H9 (cell line): ENCODE measurements at regions not wholly inside any gene's neighbourhood (a gene's known extent, or its start where the extent isn't known, plus 50 kb on each side); places are given as distances from the start of the nearest gene placed in this dataset.

Source experiments
- DNase-seq: peaks from one replicate; pipeline ENCODE4 v3.0.0-alpha.2; 2017
- H2AFZ ChIP-seq: one replicate; pipeline ENCODE4 v1.6.1; 2013; ENCODE audit warnings: mild to moderate bottlenecking, low read length, control low read depth, moderate library complexity
- H2AK5ac ChIP-seq: 2 replicates; pipeline ENCODE4 v1.6.1; 2013; ENCODE audit warnings: low read length, control low read depth, mixed read lengths; ENCODE audit not compliant: insufficient read length
- H2BK120ac ChIP-seq: one replicate; pipeline ENCODE4 v1.6.1; 2013; ENCODE audit warnings: low read depth, mild to moderate bottlenecking, low read length, control low read depth, inconsistent platforms; ENCODE audit not compliant: poor library complexity, severe bottlenecking
- H2BK12ac ChIP-seq: 2 replicates; pipeline ENCODE4 v1.6.1; 2013; ENCODE audit warnings: low read length, control low read depth, mixed read lengths, low read depth; ENCODE audit not compliant: insufficient read length
- H2BK15ac ChIP-seq: 2 replicates; pipeline ENCODE4 v1.6.1; 2013; ENCODE audit warnings: low read depth, low read length, control low read depth
- H2BK20ac ChIP-seq: one replicate; pipeline ENCODE4 v1.6.1; 2013; ENCODE audit warnings: low read depth, mild to moderate bottlenecking, low read length, control low read depth, inconsistent platforms; ENCODE audit not compliant: poor library complexity, severe bottlenecking
- H2BK5ac ChIP-seq: 2 replicates; pipeline ENCODE4 v1.6.1; 2013; ENCODE audit warnings: low read length, control low read depth, mixed read lengths; ENCODE audit not compliant: insufficient read length
- H3K14ac ChIP-seq: 2 replicates; pipeline ENCODE4 v1.6.1; 2013; ENCODE audit warnings: low read length, control low read depth; ENCODE audit not compliant: insufficient read depth
- H3K18ac ChIP-seq: 2 replicates; pipeline ENCODE4 v1.6.1; 2013; ENCODE audit warnings: low read depth, mild to moderate bottlenecking, mixed read lengths, low read length, control low read depth; ENCODE audit not compliant: insufficient read length
- H3K23ac ChIP-seq: 2 replicates; pipeline ENCODE4 v1.6.1; 2013; ENCODE audit warnings: low read length, control low read depth, mixed read lengths, low read depth; ENCODE audit not compliant: insufficient read length
- H3K23me2 ChIP-seq: 2 replicates; pipeline ENCODE4 v1.6.1; 2013; ENCODE audit warnings: low read depth, mild to moderate bottlenecking, mixed read lengths, low read length, control low read depth; ENCODE audit not compliant: insufficient read length, poor library complexity, severe bottlenecking
- H3K27ac ChIP-seq: 2 replicates; pipeline ENCODE4 v1.5.1; 2013; ENCODE audit warnings: low read length, control low read depth, mixed read lengths, low read depth; ENCODE audit not compliant: insufficient read length
- H3K27me3 ChIP-seq: 2 replicates; pipeline ENCODE4 v1.6.1; 2013; ENCODE audit warnings: low read length, control low read depth, inconsistent platforms; ENCODE audit not compliant: insufficient read depth
- H3K4ac ChIP-seq: 2 replicates; pipeline ENCODE4 v1.6.1; 2013; ENCODE audit warnings: low read depth, mild to moderate bottlenecking, control low read depth, inconsistent platforms, low read length, moderate library complexity
- H3K4me1 ChIP-seq: 2 replicates; pipeline ENCODE4 v1.6.1; 2013; ENCODE audit warnings: low read length, control low read depth, inconsistent platforms; ENCODE audit not compliant: insufficient read depth
- H3K4me2 ChIP-seq: 2 replicates; pipeline ENCODE4 v1.6.1; 2013; ENCODE audit warnings: low read length, control low read depth, mixed read lengths; ENCODE audit not compliant: insufficient read length, insufficient read depth
- H3K56ac ChIP-seq: 2 replicates; pipeline ENCODE4 v1.6.1; 2013; ENCODE audit warnings: low read depth, mild to moderate bottlenecking, mixed read lengths, low read length, control low read depth; ENCODE audit not compliant: insufficient read length
- H3K79me1 ChIP-seq: 2 replicates; pipeline ENCODE4 v1.6.1; 2013; ENCODE audit warnings: low read depth, mild to moderate bottlenecking, moderate library complexity, low read length, control low read depth, inconsistent platforms; ENCODE audit not compliant: insufficient read depth, poor library complexity, severe bottlenecking
- H3K79me2 ChIP-seq: 2 replicates; pipeline ENCODE4 v1.6.1; 2013; ENCODE audit warnings: low read length, control low read depth, inconsistent platforms; ENCODE audit not compliant: insufficient read depth
- H3K9ac ChIP-seq: 2 replicates; pipeline ENCODE4 v1.6.1; 2013; ENCODE audit warnings: low read length, control low read depth, mixed read lengths; ENCODE audit not compliant: insufficient read length; ENCODE audit errors: extremely low read depth
- H3K9me3 ChIP-seq: one replicate; pipeline ENCODE4 v1.6.1; 2013; ENCODE audit warnings: low read depth, low read length, inconsistent platforms; ENCODE audit not compliant: control insufficient read depth
- H3T11ph ChIP-seq: one replicate; pipeline ENCODE4 v1.6.1; 2013; ENCODE audit warnings: mild to moderate bottlenecking, low read length, control low read depth, inconsistent platforms
- H4K20me1 ChIP-seq: one replicate; pipeline ENCODE4 v1.6.1; 2013; ENCODE audit not compliant: control insufficient read depth, insufficient read length, insufficient read depth
- H4K5ac ChIP-seq: 2 replicates; pipeline ENCODE4 v1.6.1; 2013; ENCODE audit warnings: low read depth, mild to moderate bottlenecking, mixed read lengths, low read length, control low read depth; ENCODE audit not compliant: insufficient read length
- H4K8ac ChIP-seq: replicated peaks from 2 replicates; pipeline ENCODE4 v1.6.1; 2013; ENCODE audit warnings: low read length, control low read depth, mixed read lengths, low read depth; ENCODE audit not compliant: insufficient read length
- H4K91ac ChIP-seq: 2 replicates; pipeline ENCODE4 v1.6.1; 2013; ENCODE audit warnings: low read depth, mild to moderate bottlenecking, moderate library complexity, mixed read lengths, low read length, control low read depth; ENCODE audit not compliant: insufficient read length
- H3K27ac Mint-ChIP-seq, 3 experiments: 2 replicates in 2 of 3; 3 replicates in 1 of 3; pipeline ENCODE4 v1.8.0; 2020 to 2021; ENCODE audit warnings: mixed read lengths in 3 of 3, mild to moderate bottlenecking in 1 of 3, moderate library complexity in 1 of 3
- H3K27me3 Mint-ChIP-seq: 2 replicates; pipeline ENCODE4 v1.8.0; 2021; ENCODE audit warnings: low read depth, mild to moderate bottlenecking, moderate library complexity, mixed read lengths
- H3K36me3 Mint-ChIP-seq, 3 experiments: 2 replicates in 2 of 3; 3 replicates in 1 of 3; pipeline ENCODE4 v1.8.0; 2020 to 2021; ENCODE audit warnings: low read depth in 3 of 3, mixed read lengths in 3 of 3; ENCODE audit not compliant: insufficient read depth in 1 of 3
- H3K4me1 Mint-ChIP-seq, 2 experiments: 2 replicates each; pipeline ENCODE4 v1.8.0; 2020; ENCODE audit warnings: mixed read lengths in 2 of 2
- H3K4me3 Mint-ChIP-seq, 2 experiments: 2 replicates in 1 of 2; 3 replicates in 1 of 2; pipeline ENCODE4 v1.8.0; 2020 to 2021; ENCODE audit warnings: mild to moderate bottlenecking in 2 of 2, mixed read lengths in 2 of 2, moderate library complexity in 1 of 2
- H3K9me3 Mint-ChIP-seq, 2 experiments: 2 replicates in 1 of 2; 3 replicates in 1 of 2; pipeline ENCODE4 v1.8.0; 2020; ENCODE audit warnings: mild to moderate bottlenecking in 2 of 2, mixed read lengths in 2 of 2, moderate library complexity in 1 of 2
- CTCF ChIP-seq: fragments of 200-600 bp; sonication (generic); conservative IDR thresholded peaks from 3 replicates; pipeline ENCODE4 v1.8.0; 2021; ENCODE audit warnings: antibody characterized with exemption, mild to moderate bottlenecking
- WGBS: extraction: QIAGEN DNeasy Blood & Tissue Kit; methylation state at CpG from one replicate; pipeline ENCODE4 v1.1.7; 2013; ENCODE audit warnings: missing lambda C conversion rate, low lambda C conversion rate, mixed read lengths; ENCODE audit not compliant: insufficient read length; ENCODE audit errors: extremely low coverage; 5-methylcytosine and 5-hydroxymethylcytosine counted together

DNA sequence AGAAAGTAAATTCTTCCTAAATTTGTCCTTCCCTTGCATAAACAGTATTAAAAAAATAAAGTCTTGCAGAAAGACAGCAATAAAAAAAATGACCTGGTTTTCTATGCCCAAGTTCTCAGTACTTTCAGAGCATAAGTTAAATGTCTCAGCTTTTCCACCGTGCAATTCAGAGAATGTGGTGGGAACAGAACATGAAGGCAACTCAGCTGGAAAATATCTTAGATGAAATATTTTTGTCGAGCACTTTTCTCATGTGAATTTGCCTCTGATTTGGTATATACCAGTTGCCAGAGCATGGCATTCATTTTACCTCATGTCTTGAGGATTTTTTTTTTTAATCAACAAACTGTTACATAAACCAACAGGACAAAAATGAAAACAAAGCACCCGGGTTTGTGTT is 176.1 kb downstream of the CETN3 start:
- Mint-ChIP-seq H3K27ac (no peak overlapping the region), H3K36me3 (no peaks in the 10 kb centered on the region; a peak in 1 of 7 replicates), H3K27me3 (no peaks in the 10 kb centered on the region), H3K9me3 (no peaks in the 10 kb centered on the region), H3K4me3 (no peak overlapping the region), H3K4me1 (no peaks in the 10 kb centered on the region)
- Histone ChIP-seq H4K20me1 (no peaks in the 10 kb centered on the region), H3K4ac (no peak overlapping the region), H3K27me3 (no peaks in the 10 kb centered on the region), H4K8ac (no peak overlapping the region), H4K5ac (no peak overlapping the region), H3K9me3 (no peaks in the 10 kb centered on the region), H2AFZ (no peak overlapping the region), H2BK120ac (no peak overlapping the region), H2BK15ac (no peak overlapping the region), H3K79me2 (no peaks in the 10 kb centered on the region), H2BK5ac (no peak overlapping the region), H3K23ac (no peak overlapping the region), H3K18ac (no peak overlapping the region), H3K14ac (no peak overlapping the region), H3K4me2 (no peak overlapping the region), H3K9ac (no peak overlapping the region), H4K91ac (no peak overlapping the region), H2BK12ac (no peak overlapping the region), H3K56ac (no peak overlapping the region), H3K27ac (no peak overlapping the region), H2BK20ac (no peak overlapping the region), H2AK5ac (no peak overlapping the region), H3K4me1 (no peaks in the 10 kb centered on the region), H3T11ph (no peak overlapping the region), H3K79me1 (no peaks in the 10 kb centered on the region), H3K23me2 (no peaks in the 10 kb centered on the region)
- no peak for DNase-seq
- no peak for TF ChIP-seq CTCF
- no CpG with 5 or more reads among the region's 3 CpGs for WGBS
